HL-60 (cell line): ENCODE measurements at regions not wholly inside any gene's neighbourhood (a gene's known extent, or its start where the extent isn't known, plus 50 kb on each side); places are given as distances from the start of the nearest gene placed in this dataset.

Source experiments
- GABPA ChIP-seq: IDR thresholded peaks from 2 replicates; pipeline ENCODE4 v1.6.1; 2012; ENCODE audit warnings: low read depth
- POLR2AphosphoS5 ChIP-seq: IDR thresholded peaks from 2 replicates; pipeline ENCODE4 v1.6.1; 2012; ENCODE audit warnings: low read depth
- REST ChIP-seq: IDR thresholded peaks from 2 replicates; pipeline ENCODE4 v1.6.1; 2012; ENCODE audit warnings: low read depth; ENCODE audit not compliant: insufficient replicate concordance
- TF ChIP-seq, protein P1 (sequence below): IDR thresholded peaks from one replicate; pipeline ENCODE4 v1.5.1; 2011; ENCODE audit warnings: low read length, control low read depth, inconsistent platforms; ENCODE audit not compliant: insufficient read depth

DNA sequence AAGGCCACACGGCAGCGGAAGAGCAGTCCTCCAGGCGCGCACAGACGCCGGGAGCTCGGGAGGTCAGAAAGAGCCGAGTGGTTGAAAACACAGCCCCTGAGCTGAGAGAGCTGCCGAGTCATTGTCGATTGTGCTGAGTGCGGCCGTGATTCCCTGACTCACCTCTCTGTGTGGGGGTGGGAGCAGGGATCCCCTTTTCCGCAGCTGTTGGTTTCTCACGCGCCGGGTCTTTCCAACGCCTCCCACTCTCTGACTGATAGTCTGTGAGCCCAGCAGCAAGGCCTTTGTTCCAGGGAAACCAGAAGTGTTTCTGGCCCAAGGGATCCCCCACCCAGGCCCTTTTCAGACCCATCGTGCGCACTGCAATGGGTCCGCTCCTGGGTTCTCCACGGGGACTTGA is 97.3 kb downstream of the MRPL36 start:
- TF ChIP-seq, protein P1, sequence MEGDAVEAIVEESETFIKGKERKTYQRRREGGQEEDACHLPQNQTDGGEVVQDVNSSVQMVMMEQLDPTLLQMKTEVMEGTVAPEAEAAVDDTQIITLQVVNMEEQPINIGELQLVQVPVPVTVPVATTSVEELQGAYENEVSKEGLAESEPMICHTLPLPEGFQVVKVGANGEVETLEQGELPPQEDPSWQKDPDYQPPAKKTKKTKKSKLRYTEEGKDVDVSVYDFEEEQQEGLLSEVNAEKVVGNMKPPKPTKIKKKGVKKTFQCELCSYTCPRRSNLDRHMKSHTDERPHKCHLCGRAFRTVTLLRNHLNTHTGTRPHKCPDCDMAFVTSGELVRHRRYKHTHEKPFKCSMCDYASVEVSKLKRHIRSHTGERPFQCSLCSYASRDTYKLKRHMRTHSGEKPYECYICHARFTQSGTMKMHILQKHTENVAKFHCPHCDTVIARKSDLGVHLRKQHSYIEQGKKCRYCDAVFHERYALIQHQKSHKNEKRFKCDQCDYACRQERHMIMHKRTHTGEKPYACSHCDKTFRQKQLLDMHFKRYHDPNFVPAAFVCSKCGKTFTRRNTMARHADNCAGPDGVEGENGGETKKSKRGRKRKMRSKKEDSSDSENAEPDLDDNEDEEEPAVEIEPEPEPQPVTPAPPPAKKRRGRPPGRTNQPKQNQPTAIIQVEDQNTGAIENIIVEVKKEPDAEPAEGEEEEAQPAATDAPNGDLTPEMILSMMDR: no peak
- TF ChIP-seq REST (no peak), POLR2AphosphoS5 (no peak), GABPA (no peak)
